ENCODE measurements at regions not wholly inside any gene's neighbourhood (a gene's known extent, or its start where the extent isn't known, plus 50 kb on each side); places are given as distances from the start of the nearest gene placed in this dataset.

- no peak for TF ChIP-seq CTCF (IDR thresholded peaks at IDR 0.05; ENCODE audit: poor library complexity)
- no peak for TF ChIP-seq EZH2phosphoT487 (IDR thresholded peaks at IDR 0.05; ENCODE audit: low read depth, severe bottlenecking, unreplicated experiment)
- no peak for TF ChIP-seq EZH2 (IDR thresholded peaks at IDR 0.05; ENCODE audit: borderline replicate concordance)
Measured at GRCh38 chr16:85170590-85171003, 58.3 kb upstream of the CIBAR2 start.

Measured in hepatocyte (in vitro differentiated cells).